ENCODE measurements at regions not wholly inside any gene's neighbourhood (a gene's known extent, or its start where the extent isn't known, plus 50 kb on each side); places are given as distances from the start of the nearest gene placed in this dataset.
"Not testable (repeated sequence)": the region's sequence is repeated elsewhere in the genome, so short reads cannot be mapped to it uniquely, and the experiment has no call there.

- no peak for DNase-seq (ENCODE audit: low read depth)
Observed at GRCh38 chr2:877747-878146, 72.9 kb upstream of the SNTG2 start.

GRCh38 chr2:875687-876615, 74.7 kb upstream of the SNTG2 start:
- no peak for DNase-seq (ENCODE audit: low read depth)

- DNase-seq (ENCODE audit: low read depth) = no peak
Observed at GRCh38 chr2:873651-874580, 76.7 kb upstream of the SNTG2 start.

- DNase-seq (ENCODE audit: low read depth) = no peak
Observed at GRCh38 chr2:873027-873426, 77.6 kb upstream of the SNTG2 start.

- DNase-seq (ENCODE audit: low read depth) = no peak
Observed at GRCh38 chr2:871926-872680, 78.5 kb upstream of the SNTG2 start.

GRCh38 chr2:871175-871727, 79.4 kb upstream of the SNTG2 start:
- DNase-seq (ENCODE audit: low read depth) = no peak

- DNase-seq (ENCODE audit: low read depth) = no peak
Observed at GRCh38 chr2:870426-870825, 80.2 kb upstream of the SNTG2 start.

GRCh38 chr2:869894-870293, 80.8 kb upstream of the SNTG2 start:
- no peak for DNase-seq (ENCODE audit: low read depth)

- DNase-seq (ENCODE audit: low read depth) = no peak
Observed at GRCh38 chr2:869357-869871, 81.2 kb upstream of the SNTG2 start.

- not testable (repeated sequence) for DNase-seq (ENCODE audit: low read depth)
Observed at GRCh38 chr2:868857-869256, 81.8 kb upstream of the SNTG2 start.

GRCh38 chr2:867296-867695, 83.4 kb upstream of the SNTG2 start:
- DNase-seq (ENCODE audit: low read depth) = no peak

- no peak for DNase-seq (ENCODE audit: low read depth)
Observed at GRCh38 chr2:866887-867286, 83.8 kb upstream of the SNTG2 start.

- DNase-seq (ENCODE audit: low read depth) = no peak
Observed at GRCh38 chr2:866009-866680, 84.5 kb upstream of the SNTG2 start.

GRCh38 chr2:864501-865106, 86.0 kb upstream of the SNTG2 start:
- DNase-seq (ENCODE audit: low read depth) = no peak

GRCh38 chr2:863732-864450, 86.8 kb upstream of the SNTG2 start:
- DNase-seq (ENCODE audit: low read depth) = no peak

- DNase-seq (ENCODE audit: low read depth) = no peak
Observed at GRCh38 chr2:862731-863466, 87.8 kb upstream of the SNTG2 start.

GRCh38 chr2:862355-862687, 88.3 kb upstream of the SNTG2 start:
- DNase-seq (ENCODE audit: low read depth) = no peak

- no peak for DNase-seq (ENCODE audit: low read depth)
Observed at GRCh38 chr2:861655-862354, 88.8 kb upstream of the SNTG2 start.

Data from HS-5 (cell line).